ENCODE measurements at regions not wholly inside any gene's neighbourhood (a gene's known extent, or its start where the extent isn't known, plus 50 kb on each side); places are given as distances from the start of the nearest gene placed in this dataset.
"Not testable (repeated sequence)": the region's sequence is repeated elsewhere in the genome, so short reads cannot be mapped to it uniquely, and the experiment has no call there.

- Histone ChIP-seq H3K36me3 (no peaks in the 10 kb centered on the region), H3K9me3 (no peaks in the 10 kb centered on the region), H3K4me1 (no peaks in the 10 kb centered on the region), H3K27ac (no peak overlapping the region), H3K27me3 (no peaks in the 10 kb centered on the region), H3K4me3 (no peak overlapping the region)
- DNase-seq (no peak), ATAC-seq (no peak)
- intact Hi-C loops (cut with DNase I) = no loop called here
- TF ChIP-seq, protein P1, sequence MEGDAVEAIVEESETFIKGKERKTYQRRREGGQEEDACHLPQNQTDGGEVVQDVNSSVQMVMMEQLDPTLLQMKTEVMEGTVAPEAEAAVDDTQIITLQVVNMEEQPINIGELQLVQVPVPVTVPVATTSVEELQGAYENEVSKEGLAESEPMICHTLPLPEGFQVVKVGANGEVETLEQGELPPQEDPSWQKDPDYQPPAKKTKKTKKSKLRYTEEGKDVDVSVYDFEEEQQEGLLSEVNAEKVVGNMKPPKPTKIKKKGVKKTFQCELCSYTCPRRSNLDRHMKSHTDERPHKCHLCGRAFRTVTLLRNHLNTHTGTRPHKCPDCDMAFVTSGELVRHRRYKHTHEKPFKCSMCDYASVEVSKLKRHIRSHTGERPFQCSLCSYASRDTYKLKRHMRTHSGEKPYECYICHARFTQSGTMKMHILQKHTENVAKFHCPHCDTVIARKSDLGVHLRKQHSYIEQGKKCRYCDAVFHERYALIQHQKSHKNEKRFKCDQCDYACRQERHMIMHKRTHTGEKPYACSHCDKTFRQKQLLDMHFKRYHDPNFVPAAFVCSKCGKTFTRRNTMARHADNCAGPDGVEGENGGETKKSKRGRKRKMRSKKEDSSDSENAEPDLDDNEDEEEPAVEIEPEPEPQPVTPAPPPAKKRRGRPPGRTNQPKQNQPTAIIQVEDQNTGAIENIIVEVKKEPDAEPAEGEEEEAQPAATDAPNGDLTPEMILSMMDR (IDR thresholded peaks at IDR 0.05) = no peak
Measured at GRCh38 chr16:26715969-26716368, 350.8 kb upstream of the C16orf82 start.

GRCh38 chr16:26717826-26718225 is 348.9 kb upstream of the C16orf82 start:
- Histone ChIP-seq H3K9me3 (no peaks in the 10 kb centered on the region), H3K4me1 (no peaks in the 10 kb centered on the region), H3K36me3 (no peaks in the 10 kb centered on the region), H3K27me3 (no peaks in the 10 kb centered on the region), H3K27ac (no peak overlapping the region), H3K4me3 (no peak overlapping the region)
- DNase-seq = no peak
- intact Hi-C loops (cut with DNase I) = no loop called here
- TF ChIP-seq, protein P1 (IDR thresholded peaks at IDR 0.05) = no peak
- ATAC-seq = no peak

DNA sequence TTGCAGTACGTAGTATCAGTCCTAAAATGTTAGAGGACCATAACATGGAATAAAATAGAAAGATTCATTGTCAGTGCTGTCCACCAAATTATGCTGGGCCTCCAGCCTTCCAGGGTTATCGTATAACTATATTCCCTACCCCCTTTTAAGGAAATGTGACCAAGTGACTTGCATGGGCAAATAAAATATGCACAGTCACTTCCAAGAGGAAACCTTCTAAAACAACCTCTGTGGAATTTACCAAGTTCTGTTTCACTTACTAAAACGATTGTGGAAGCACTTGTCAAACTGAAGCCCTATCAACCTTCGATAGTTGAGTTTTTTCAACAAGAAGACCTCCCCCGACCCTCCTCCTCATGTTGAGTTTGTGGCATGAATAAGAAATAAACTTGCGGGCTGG is 345.4 kb upstream of the C16orf82 start:
- no peaks in the 10 kb centered on the region for H3K4me1 ChIP-seq
- H3K36me3 ChIP-seq = no peaks in the 10 kb centered on the region
- intact Hi-C loops (cut with DNase I) = no loop called here
- H3K9me3 ChIP-seq = no peaks in the 10 kb centered on the region
- H3K27me3 ChIP-seq = no peaks in the 10 kb centered on the region
- no peak overlapping the region for H3K27ac ChIP-seq
- TF ChIP-seq, protein P1 (IDR thresholded peaks at IDR 0.05) = no peak
- DNase-seq (no peak), ATAC-seq (no peak)
- no peak overlapping the region for H3K4me3 ChIP-seq

- H3K4me1 ChIP-seq; H3K36me3 ChIP-seq; H3K27me3 ChIP-seq; H3K27ac ChIP-seq; H3K4me3 ChIP-seq; DNase-seq; ATAC-seq; intact Hi-C loops (cut with DNase I); H3K9me3 ChIP-seq: not testable (repeated sequence)
Measured at GRCh38 chr16:26721957-26722356, 344.8 kb upstream of the C16orf82 start.

DNA sequence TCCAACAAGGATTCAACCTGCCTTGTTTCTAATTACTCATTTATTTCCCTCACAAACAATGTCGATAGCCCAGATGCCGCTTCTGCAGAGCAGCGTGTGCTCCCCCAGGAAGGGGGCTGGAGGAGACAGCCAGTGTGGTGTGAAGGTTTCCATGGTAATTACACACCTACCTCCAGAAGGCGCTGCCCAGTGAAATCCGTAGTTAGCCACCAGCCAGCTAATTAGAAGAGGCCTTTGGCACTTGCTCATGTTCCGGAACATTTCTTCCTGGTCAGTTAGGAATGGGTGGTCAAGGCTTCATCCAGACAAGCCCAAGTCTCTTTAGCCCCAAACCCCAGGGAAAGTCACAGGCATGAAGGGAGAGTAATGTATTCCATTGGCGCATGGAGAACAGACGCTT is 342.5 kb upstream of the C16orf82 start:
- no peaks in the 10 kb centered on the region for H3K36me3 ChIP-seq
- DNase-seq (no peak), ATAC-seq (no peak)
- no peaks in the 10 kb centered on the region for H3K4me1 ChIP-seq
- TF ChIP-seq, protein P1 (IDR thresholded peaks at IDR 0.05) = no peak
- H3K27ac ChIP-seq = no peak overlapping the region
- no peak overlapping the region for H3K4me3 ChIP-seq
- no peaks in the 10 kb centered on the region for H3K27me3 ChIP-seq
- H3K9me3 ChIP-seq = no peaks in the 10 kb centered on the region
- intact Hi-C loops (cut with DNase I) = no loop called here

DNA sequence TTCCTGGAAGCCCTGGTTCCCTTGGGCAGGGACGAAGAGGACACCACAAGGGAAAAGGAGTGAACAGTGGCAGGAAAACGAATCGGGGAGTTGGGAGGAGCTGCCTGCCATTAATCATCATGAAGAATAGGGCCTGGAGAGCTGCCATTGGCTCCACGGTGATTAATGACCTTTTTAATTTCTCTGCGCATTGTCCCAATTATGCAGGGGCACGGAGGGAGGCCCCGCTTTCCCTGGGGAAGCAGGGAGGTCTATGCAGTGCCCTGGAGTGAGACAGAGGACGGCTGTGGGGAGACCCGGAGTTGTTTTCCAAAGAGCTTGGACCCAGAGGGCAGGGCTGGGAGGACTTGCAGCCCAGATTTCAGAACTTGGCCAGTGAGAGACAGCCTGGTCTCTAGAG is 338.9 kb upstream of the C16orf82 start:
- Histone ChIP-seq H3K4me3 (no peak overlapping the region), H3K27me3 (no peaks in the 10 kb centered on the region), H3K36me3 (no peaks in the 10 kb centered on the region), H3K4me1 (no peaks in the 10 kb centered on the region), H3K27ac (no peak overlapping the region), H3K9me3 (no peaks in the 10 kb centered on the region)
- TF ChIP-seq, protein P1 (IDR thresholded peaks at IDR 0.05) = no peak
- DNase-seq = no peak
- no peak for ATAC-seq
- intact Hi-C loops (cut with DNase I) = no loop called here

All from upper lobe of right lung (tissue), 1 donor.